ENCODE measurements at regions not wholly inside any gene's neighbourhood (a gene's known extent, or its start where the extent isn't known, plus 50 kb on each side); places are given as distances from the start of the nearest gene placed in this dataset.

- no peak for DNase-seq
These were observed 189.3 kb upstream of the TNRC6C start for GRCh38 chr17:77769215-77769614.

- no peak for DNase-seq
These were observed 188.7 kb upstream of the TNRC6C start for GRCh38 chr17:77769762-77770161.

GRCh38 chr17:77770331-77771105 lies 188.0 kb upstream of the TNRC6C start:
- DNase-seq, result no peak

- DNase-seq, result no peak
These were observed 187.4 kb upstream of the TNRC6C start for GRCh38 chr17:77771145-77771544.

- DNase-seq, result no peak
These were observed 186.9 kb upstream of the TNRC6C start for GRCh38 chr17:77771587-77771986.

GRCh38 chr17:77771998-77772397 lies 186.5 kb upstream of the TNRC6C start:
- no peak for DNase-seq

GRCh38 chr17:77772461-77772897 lies 186.0 kb upstream of the TNRC6C start:
- DNase-seq, result no peak

- DNase-seq, result no peak
These were observed 185.6 kb upstream of the TNRC6C start for GRCh38 chr17:77772899-77773358.

GRCh38 chr17:77774182-77774581 lies 184.3 kb upstream of the TNRC6C start:
- DNase-seq, result no peak

GRCh38 chr17:77778636-77779489 lies 179.6 kb upstream of the TNRC6C start:
- DNase-seq, result no peak

GRCh38 chr17:77779711-77780539 lies 178.6 kb upstream of the TNRC6C start:
- DNase-seq, result no peak

GRCh38 chr17:77781536-77781935 lies 177.0 kb upstream of the TNRC6C start:
- DNase-seq, result no peak

GRCh38 chr17:77782201-77782600 lies 176.3 kb upstream of the TNRC6C start:
- DNase-seq, result no peak

- no peak for DNase-seq
These were observed 175.9 kb upstream of the TNRC6C start for GRCh38 chr17:77782611-77783010.

GRCh38 chr17:77783991-77784820 lies 174.3 kb upstream of the TNRC6C start:
- DNase-seq, result no peak

GRCh38 chr17:77785312-77785905 lies 173.1 kb upstream of the TNRC6C start:
- DNase-seq, result no peak

- no peak for DNase-seq
These were observed 172.4 kb upstream of the TNRC6C start for GRCh38 chr17:77786090-77786489.

GRCh38 chr17:77786740-77787505 lies 171.6 kb upstream of the TNRC6C start:
- no peak for DNase-seq

- no peak for DNase-seq
These were observed 168.2 kb upstream of the TNRC6C start for GRCh38 chr17:77790143-77790829.

GRCh38 chr17:77792626-77793025 lies 165.9 kb upstream of the TNRC6C start:
- no peak for DNase-seq

Measured in SW 1271 (cell line).